NCI-H774 (cell line): ENCODE measurements at regions not wholly inside any gene's neighbourhood (a gene's known extent, or its start where the extent isn't known, plus 50 kb on each side); places are given as distances from the start of the nearest gene placed in this dataset.

Experiments
- DNase-seq: peaks from one replicate; lab custom pipeline; 2025; lab: John Stamatoyannopoulos, UW

DNA sequence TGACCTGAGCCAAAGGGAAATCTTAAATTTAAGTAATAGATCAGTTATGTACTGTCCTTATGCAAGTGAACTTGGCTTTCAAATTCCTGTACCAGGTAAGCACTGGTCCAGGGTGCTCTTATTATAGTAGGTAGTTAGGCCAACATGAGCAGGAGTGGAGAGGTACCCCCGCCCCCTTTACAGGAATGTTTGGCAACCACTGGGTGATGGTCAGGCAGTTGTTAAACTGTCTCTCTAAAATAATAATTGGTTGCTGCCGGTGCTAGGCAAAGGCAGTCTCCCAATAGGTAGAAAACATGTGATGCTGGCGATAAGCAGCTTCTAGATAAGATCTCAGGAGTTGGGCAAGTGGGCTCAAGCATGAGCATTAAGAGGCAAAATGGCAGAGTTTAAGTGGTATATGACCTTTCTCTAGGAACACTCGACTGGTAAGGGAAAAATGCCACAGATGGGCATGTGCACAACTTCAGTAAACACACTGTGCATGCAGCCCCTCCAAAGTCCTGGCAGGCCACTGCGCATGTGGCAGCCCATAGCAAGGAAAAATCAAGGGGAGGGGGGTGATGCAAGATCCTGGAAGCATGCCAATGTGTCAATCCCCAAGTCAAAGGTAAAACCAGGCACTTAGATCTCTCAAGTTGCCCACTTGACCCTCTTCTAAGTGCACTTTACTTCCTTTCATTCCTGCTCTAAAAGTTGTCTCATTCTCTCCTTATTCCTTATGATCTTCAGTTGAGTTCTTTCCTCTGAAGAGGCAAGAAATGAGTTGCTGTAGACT lies 1239.7 kb downstream of the C4orf33 start:
- DNase-seq = no peak

DNA sequence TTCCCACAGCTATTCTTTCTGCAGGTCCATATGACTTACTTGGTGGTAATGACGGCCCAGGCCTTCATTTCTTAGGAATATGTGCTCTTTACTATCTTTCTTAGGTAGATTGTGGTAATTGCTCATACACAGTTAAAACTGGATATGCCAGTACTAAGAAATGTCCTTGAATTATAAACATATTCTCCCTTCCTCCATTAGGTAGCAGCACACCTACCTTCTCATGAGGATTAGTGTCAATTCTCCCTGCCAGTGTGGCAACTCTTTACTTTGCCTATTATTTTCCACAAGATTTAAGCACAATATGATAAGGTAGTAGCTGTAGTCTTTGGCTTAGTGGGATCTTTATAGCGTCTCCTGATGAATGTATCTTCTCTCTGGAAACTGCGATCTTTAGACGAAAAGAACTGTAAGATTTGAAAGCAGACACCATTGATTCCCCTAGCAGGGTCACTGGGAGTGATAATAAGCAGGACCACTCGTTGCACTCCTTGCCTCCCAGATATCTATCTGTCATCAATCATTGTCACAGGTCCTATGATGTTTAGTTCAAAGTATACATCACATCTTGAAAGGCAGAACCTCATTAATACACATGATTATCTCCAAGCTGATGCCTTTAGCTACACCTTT lies 1240.7 kb downstream of the C4orf33 start:
- DNase-seq = no peak

DNA sequence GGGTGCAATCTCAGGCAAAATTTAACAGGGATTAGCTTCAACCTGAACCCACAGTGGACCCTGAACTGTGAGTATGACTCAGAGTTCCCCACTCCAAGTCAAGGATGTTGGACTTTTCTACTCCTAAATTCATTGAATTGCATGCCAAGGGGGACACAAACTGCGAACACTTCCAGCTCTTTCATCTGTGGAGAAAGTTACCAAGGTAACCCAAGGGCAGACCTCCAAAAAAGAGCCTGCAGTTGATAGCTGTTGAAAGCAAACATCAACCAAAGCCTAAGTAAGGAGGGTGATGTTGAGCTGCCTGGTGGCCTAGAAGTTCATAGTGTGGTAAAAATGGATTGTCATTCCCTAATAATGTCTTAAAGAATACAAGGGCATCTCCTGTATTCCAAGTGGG lies 1242.9 kb downstream of the C4orf33 start:
- DNase-seq = no peak

DNA sequence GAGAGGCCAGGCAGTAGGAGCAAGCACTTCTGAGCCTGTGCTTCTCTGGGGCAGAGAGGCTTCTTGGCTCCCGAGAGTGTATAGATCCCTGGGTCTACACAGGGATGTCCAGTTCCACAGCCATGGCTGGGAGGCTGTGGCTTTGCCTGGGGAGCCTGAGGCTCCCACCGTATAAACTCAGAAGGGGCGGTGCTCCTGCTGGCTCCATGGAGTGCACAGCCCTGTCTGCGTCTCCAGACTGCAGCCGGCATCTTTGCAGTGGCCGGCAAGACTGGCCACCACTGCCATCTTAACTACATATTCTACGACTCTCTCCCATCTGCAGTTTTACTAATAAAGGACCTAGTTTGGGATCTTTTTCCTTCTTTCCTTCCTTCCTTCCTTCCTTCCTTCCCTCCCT lies 1253.8 kb downstream of the C4orf33 start:
- no peak for DNase-seq

DNA sequence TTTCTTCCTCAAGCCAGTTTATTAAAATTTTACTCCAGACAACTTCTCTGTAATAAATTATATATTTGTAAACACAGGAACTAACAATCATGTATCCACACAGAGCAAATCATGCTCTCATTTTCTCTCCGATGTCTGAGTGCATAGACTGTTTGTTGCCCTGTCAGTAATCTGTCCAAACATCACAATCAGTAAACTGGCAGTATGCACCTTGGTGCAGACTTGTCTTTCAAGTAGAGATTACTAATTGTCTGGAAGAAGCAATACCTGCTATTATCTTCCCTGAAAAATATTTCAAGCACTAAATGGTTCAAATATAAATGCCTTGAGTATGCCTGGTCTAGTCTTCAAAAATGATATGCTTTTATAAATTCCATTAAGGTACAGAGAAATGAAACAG lies 1260.9 kb downstream of the C4orf33 start:
- DNase-seq = no peak

DNA sequence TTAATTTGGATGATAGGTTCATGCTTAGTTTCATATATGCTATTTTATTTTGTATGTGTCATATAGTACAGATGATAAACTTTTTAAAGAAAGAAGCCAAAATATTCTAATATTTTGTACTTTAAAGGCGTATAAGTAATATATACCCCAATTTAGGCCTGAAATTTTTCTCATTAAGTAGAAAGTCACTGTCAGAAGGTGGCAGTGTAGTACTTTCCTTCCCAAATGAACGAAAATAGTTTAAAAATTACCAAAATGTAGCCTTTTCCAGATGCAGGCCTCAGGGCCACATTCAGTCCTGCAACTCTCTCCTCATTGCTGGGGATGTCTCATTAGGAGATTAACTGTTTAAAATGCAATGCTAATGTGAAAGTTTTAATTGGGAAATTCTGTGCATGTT lies 1263.6 kb downstream of the C4orf33 start:
- DNase-seq = no peak

DNA sequence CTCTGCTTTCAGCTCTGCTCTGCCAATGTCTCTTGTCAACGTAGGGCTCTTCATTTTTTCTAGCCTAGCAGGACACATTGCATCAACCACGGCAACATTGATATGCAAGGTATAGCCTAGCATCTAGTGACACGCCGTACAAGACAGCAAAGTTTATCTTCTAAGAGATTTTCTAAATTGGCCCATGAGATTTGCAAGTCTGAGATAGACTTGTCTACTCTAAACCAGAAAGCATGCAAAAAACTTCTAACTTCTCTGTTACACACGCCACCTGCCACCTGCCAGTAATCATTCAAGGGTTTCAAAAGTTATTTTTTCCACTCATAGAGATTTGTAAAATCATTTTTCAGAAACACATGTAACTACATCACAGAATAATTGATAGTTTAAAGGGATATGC lies 1265.7 kb downstream of the C4orf33 start:
- no peak for DNase-seq

DNA sequence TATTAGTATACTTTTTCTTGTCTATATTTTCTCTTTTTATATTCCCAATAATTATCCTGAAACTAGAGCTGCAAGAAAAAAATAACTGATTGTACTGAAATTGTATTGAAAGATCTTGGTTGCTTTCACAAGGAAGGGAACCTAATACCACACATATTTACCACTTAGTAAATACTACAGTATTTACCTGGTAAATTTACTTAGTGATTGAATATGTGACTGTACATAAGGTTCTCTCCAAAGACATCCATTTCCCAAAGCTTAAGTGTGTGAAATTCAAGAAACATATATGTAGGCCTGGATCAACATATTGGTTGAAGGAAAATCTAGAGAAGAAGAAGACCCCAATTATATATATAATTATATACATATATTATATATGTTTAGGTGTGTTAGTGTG lies 1272.7 kb downstream of the C4orf33 start:
- DNase-seq = no peak

DNA sequence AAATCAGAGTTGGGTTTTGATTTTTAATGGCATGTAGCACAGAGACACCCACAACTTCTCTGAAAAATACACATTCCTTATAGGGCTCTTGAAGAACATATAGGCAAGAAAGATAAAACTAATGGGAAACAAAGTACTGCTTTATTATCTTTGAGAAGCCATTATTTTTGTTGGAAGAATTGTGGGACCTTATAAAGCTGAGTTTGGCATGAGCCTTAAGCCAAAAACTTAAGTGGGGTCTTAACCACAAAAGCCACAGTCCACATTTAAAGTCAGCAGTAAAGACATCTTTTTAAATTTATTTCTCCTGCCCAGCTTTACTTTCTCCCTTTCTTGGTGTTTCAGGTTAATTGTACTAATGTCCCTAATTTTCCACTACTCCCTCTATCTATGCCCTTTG lies 1297.3 kb downstream of the C4orf33 start:
- DNase-seq = no peak

DNA sequence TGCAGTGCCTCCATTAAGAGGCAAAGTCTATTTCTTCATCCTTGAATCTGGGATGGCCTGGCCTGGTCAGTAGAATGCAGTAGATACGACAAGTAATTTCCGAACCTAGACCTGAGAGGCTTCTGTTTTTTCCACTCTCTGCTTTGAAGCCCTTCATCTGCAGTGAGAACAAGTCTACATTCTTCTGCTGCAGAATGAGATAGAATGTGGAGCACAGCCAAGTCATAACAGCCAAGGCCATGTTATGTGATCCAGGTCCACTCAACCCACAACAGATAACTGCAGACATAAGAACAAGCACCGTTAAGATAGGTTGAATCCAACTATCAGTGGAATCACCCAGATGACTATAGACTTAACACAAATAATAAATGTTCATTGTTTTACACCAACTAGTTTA lies 1297.7 kb downstream of the C4orf33 start:
- DNase-seq = no peak

DNA sequence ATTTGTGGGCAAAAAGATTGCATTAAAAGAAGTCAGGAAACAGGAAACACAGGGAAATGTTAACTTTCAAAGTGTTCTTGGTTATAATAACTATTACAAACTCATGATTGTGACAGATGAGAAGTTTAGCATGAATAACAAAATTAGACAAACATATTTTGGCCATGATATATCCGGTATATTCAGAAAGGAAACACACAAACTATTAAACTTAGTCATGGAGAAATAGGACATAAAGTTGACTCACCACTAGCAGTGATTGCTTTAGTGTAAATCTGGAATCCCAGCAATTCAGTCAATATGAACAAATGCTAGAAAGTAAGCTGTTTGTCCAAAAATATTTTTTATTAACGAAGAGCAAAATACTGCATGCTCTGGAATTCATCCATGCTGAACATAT lies 1299.9 kb downstream of the C4orf33 start:
- DNase-seq = no peak

DNA sequence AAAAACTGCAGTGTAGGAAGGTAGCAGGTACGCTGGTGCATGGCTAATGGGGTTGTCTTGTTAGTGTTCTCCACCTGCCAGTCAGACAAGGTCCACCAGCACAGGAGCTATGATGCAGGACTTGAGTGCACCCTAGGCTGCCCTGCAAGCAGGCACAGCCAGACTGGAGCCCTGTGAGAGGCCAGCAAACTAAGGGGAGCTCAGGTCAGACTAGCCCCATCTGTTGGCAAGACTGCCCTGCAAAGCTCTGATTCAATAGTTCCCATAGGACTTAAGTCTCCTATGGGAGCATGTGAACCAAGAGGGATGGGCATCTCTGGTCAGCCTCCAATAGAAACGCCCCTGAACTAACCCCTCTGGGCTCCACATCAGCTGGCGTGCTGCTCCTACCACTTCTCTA lies 1307.3 kb downstream of the C4orf33 start:
- no peak for DNase-seq

DNA sequence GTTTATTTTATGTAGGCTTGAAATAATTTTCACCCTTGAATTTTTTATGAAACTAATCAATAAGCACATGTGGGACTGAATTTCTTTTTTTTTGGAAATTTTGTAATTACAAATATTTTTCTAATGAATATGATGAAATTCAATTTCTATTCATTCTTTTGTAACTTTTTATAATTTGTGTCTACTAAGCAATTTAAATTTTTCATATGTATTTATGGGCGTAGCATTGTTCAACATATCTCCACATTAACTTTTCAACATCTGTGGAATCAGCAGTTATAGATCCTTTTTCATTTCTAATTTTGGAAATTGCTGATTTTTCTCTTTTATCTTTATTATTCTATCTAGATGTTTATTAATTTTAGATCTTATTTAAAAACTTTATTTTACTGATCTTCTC lies 1320.3 kb downstream of the C4orf33 start:
- no peak for DNase-seq

DNA sequence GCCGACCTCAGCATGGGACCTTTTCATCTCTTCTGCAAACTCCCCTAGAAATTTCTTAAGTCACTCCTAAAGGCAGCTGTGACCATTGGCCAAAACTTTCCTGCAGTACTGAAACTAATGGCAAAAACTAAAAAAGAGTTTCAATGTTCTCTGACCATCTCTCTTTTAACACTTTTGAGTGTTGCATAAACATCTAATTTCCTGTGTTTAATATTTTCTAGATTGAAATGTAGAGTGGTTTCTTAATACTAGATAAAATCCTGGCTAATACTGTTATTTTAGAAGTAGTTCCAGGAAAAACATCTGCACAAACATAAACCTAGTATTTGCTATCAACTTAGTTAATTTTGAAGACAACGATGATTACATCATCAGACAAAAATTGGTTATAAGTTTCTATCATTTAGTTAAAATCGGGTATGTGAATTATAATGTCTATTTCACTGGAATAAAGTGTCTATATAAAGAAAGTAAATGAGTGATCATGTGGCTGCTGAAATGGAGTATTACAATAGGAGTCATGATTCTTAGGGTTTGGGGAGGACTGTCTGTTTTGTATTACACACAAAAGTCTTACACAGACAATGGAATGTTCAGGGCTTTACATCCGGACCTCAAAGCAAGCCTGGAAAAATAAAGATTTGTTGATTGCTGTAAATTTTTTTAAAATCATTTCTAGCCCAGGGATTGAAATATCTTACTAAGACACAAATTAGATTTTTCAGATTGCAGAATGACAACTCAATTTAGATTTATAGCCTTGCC lies 1323.4 kb downstream of the C4orf33 start:
- DNase-seq = no peak

DNA sequence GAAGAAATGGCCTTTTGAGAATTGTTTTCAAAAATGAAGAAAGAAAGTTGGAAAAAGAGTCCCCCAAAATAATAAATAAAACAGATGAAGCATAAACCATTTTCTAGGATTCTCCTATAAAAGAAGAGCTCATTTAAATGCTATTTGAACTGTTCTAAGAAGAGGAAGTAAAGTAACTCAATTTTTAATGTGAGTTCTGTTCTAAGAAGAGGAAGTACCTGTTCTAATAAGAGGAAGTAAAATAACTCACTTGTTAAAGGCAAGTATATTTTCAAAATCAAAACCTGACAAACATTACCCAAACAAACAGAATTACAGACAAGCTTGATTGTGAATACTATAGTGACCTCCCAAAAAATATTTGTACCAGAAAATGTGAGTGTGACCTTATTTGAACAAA lies 1326.3 kb downstream of the C4orf33 start:
- no peak for DNase-seq

DNA sequence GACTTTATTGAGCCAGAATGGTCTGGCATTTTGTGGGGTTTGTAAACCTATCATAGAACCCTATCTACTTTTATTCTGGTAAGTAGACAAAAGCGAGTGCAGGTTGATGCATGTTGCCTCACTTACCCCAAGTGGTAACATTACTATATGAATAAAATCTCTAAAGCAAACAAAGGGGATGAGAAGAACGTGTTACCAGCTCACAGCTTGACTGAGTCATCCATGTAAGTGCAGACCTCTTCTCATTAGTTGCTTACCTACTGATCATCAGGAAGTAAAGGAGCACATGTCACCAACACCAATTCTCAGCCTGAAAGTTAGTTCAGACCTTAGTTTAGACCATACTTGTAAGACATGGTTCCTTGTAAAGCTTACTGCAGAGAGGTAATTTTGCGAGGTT lies 1328.3 kb downstream of the C4orf33 start:
- DNase-seq = no peak

DNA sequence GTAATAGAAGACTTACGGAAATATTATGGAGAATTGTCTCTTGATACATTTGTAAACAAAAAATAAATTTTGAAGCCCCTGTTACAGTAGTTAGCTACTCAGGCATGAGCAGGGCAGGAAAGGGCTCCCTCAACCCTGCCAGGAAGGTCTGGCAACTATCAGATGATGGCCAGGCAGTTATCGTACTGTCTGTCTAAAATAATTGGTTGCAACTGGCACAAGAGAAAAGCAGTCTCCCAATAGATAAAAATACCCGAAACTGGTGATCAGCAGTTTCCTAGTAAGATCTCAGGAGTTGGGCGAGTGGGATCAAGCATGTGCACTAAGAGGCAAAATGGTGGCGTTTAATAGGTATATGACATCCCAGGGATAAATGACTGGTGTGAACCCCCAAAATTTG lies 1336.3 kb downstream of the C4orf33 start:
- DNase-seq = no peak

DNA sequence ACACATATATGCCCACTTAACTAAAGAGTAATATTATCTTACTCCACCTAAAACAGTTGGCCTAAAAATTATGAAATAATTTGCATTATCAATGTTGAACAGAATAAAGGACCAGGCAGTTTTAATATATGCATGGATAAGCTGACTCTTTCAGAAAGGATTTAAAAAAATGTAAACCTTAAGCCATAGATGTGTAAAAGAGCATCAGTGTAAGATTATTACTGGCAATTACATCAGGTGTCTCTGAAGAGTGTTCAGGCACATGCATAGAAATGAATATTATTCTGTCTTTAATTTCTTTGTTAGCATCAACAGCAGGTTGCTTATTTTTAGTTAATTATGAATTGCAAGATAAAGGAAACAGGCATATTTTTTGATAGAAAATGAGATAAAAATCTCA lies 1353.8 kb downstream of the C4orf33 start:
- no peak for DNase-seq

DNA sequence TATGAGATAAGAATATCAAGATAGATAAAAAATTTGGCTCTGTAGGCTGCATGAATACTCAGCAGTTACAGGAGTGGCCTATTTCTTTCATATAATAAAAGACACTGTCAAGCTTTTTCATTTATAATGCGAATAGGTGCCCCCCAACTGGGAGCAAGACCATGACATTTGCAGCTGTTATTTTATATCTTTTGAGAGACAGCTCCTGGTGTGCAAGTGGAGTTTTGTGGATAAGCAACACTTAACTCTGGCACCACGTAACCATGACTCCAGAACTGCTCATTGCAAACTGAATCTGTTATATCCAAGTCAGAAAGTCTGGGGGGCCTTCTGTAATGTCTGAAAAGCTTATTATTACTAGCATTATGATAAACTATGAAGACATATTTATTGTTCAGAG lies 1372.4 kb downstream of the C4orf33 start:
- no peak for DNase-seq

DNA sequence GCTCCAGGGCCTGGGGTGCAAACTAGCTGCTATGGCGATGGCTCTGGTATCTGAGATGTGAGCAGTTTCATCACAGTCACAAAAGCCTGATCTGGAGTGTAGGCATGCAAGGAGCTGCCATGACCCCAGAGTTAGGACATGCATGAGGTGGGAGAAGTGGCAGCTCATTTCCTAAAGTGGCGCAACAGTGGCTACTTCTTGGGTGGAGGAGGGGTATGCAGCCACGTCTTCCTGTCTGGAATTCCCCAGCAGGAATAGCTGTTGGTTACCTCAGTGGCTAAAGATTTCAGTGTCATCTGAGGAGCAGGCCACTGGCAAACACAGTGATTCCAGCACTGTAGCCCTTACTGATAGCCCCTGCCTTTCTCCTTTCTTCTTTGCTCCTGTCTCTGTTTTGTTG lies 1382.5 kb downstream of the C4orf33 start:
- DNase-seq = no peak

DNA sequence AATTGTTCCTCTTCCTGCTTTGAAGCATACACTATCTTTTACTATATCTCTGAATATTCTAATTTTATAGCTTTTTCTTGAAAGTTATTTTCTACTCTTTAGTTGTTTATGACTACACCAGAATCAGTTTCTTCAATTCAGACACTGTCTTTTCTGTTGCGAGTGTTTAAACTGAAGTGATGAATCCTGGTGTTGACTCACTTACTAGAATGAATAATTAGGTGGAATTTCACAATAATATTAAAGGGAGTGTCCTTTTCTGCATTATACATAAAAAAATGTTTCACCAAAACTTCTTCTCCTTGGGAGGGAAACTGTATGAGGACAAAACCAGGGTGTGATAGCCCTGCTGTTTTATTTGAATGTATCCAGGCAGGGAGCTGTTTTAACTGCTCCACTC lies 1383.1 kb downstream of the C4orf33 start:
- no peak for DNase-seq

DNA sequence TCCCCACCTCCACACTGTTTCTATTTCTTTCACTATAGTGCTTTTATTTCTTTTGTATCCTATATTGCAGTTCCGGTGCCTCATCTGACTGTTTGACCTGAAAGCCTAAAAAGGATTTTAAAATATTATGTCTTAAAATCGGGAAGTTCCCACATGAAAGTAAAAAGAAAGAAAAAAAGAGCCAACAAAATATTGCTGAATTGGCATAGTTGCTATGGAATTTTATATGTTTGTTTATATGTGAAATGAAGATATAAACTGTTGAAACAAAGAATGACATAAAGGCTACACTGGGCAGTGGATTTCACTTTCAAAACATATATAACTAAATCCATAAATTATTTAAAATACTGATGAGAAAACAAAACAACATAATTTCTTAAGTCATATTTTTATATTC lies 1383.7 kb downstream of the C4orf33 start:
- no peak for DNase-seq

DNA sequence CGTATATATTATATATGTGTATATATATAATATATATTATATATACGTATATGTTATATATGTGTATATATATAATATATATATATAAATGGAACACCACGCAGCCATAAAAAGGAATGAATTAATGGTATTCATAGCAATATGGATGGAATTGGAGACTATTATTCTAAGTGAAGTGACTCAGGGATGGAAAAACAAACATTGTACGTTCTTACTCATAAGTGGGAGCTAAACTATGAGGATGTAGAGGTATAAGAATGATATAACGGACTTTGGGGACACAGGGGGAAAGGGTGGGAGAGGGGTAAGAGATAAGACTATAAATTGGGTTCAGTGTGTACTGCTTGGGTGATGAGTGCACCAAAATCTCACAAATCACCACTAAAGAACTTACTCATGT lies 1388.9 kb downstream of the C4orf33 start:
- no peak for DNase-seq
